Osteoblast (primary cell): ENCODE measurements at regions not wholly inside any gene's neighbourhood (a gene's known extent, or its start where the extent isn't known, plus 50 kb on each side); places are given as distances from the start of the nearest gene placed in this dataset.

Source experiments
- DNase-seq: peaks from one replicate; pipeline ENCODE4 v3.0.0; 2011; ENCODE audit warnings: low spot score, mixed read lengths; ENCODE audit not compliant: insufficient read length; ENCODE audit errors: missing footprints
- H2AFZ ChIP-seq: 2 replicates; pipeline ENCODE4 v1.6.0; 2011; ENCODE audit warnings: mild to moderate bottlenecking, low read length
- H3K27ac ChIP-seq: 2 replicates; pipeline ENCODE4 v1.5.1; 2011; ENCODE audit warnings: mild to moderate bottlenecking, low read depth, low read length, moderate library complexity
- H3K27me3 ChIP-seq: 2 replicates; pipeline ENCODE4 v1.6.0; 2012; ENCODE audit warnings: mild to moderate bottlenecking, control low read depth, inconsistent platforms, low read length, moderate library complexity; ENCODE audit not compliant: insufficient read depth
- H3K36me3 ChIP-seq: 2 replicates; pipeline ENCODE4 v1.5.1; 2011; ENCODE audit warnings: mild to moderate bottlenecking, low read length, control low read depth, moderate library complexity; ENCODE audit not compliant: insufficient read depth
- H3K4me1 ChIP-seq: 2 replicates; pipeline ENCODE4 v1.5.1; 2011; ENCODE audit warnings: mild to moderate bottlenecking, low read length, control low read depth, moderate library complexity; ENCODE audit not compliant: insufficient read depth
- H3K4me2 ChIP-seq: 2 replicates; pipeline ENCODE4 v1.6.0; 2011; ENCODE audit warnings: mild to moderate bottlenecking, low read length; ENCODE audit not compliant: insufficient read depth
- H3K4me3 ChIP-seq: fragments of 200-600 bp; sonication (generic); 3 replicates; pipeline ENCODE4 v1.5.1; 2012; ENCODE audit warnings: mild to moderate bottlenecking, low read length, inconsistent platforms; ENCODE audit not compliant: insufficient read depth
- H3K79me2 ChIP-seq: 2 replicates; pipeline ENCODE4 v1.6.0; 2012; ENCODE audit warnings: mild to moderate bottlenecking, low read length, control low read depth, inconsistent platforms; ENCODE audit not compliant: insufficient read depth
- H3K9me3 ChIP-seq: 2 replicates; pipeline ENCODE4 v1.5.1; 2011; ENCODE audit warnings: low read depth, low read length, control low read depth
- H4K20me1 ChIP-seq: 2 replicates; pipeline ENCODE4 v1.6.0; 2012; ENCODE audit warnings: mild to moderate bottlenecking, low read length, control low read depth; ENCODE audit not compliant: insufficient read depth
- TF ChIP-seq, protein P1 (sequence below): IDR thresholded peaks from 2 replicates; pipeline ENCODE4 v1.5.1; 2011; ENCODE audit warnings: mild to moderate bottlenecking, low read depth, low read length, moderate library complexity; ENCODE audit errors: extremely low read depth

DNA sequence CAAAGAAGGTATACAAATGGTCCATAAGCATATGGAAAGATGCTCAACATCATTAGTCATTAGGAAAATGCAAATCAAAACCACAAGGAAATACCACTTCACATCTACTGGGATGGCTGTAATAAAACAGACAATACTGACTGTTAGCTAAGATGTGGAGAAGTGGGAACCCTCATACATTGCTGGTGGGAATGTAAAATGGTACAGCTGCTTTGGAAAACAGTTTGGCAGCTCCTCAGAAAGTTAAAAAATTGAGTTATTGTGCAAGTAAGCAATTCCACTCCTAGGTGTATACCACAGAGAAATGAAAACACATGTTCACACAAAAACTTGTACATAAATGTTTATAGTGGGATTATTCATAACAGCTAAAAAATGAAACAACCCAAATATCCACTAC lies 173.0 kb upstream of the JAG1 start:
- no peak for DNase-seq
- Histone ChIP-seq H3K4me2 (no peak overlapping the region), H4K20me1 (no peaks in the 10 kb centered on the region), H3K36me3 (no peaks in the 10 kb centered on the region), H3K79me2 (no peaks in the 10 kb centered on the region), H3K27me3 (no peaks in the 10 kb centered on the region), H3K4me1 (peaks cover 15% of the 10 kb centered on the region), H3K27ac (no peak overlapping the region), H3K4me3 (no peak overlapping the region), H3K9me3 (no peaks in the 10 kb centered on the region), H2AFZ (no peak overlapping the region)
- TF ChIP-seq, protein P1, sequence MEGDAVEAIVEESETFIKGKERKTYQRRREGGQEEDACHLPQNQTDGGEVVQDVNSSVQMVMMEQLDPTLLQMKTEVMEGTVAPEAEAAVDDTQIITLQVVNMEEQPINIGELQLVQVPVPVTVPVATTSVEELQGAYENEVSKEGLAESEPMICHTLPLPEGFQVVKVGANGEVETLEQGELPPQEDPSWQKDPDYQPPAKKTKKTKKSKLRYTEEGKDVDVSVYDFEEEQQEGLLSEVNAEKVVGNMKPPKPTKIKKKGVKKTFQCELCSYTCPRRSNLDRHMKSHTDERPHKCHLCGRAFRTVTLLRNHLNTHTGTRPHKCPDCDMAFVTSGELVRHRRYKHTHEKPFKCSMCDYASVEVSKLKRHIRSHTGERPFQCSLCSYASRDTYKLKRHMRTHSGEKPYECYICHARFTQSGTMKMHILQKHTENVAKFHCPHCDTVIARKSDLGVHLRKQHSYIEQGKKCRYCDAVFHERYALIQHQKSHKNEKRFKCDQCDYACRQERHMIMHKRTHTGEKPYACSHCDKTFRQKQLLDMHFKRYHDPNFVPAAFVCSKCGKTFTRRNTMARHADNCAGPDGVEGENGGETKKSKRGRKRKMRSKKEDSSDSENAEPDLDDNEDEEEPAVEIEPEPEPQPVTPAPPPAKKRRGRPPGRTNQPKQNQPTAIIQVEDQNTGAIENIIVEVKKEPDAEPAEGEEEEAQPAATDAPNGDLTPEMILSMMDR = no peak

DNA sequence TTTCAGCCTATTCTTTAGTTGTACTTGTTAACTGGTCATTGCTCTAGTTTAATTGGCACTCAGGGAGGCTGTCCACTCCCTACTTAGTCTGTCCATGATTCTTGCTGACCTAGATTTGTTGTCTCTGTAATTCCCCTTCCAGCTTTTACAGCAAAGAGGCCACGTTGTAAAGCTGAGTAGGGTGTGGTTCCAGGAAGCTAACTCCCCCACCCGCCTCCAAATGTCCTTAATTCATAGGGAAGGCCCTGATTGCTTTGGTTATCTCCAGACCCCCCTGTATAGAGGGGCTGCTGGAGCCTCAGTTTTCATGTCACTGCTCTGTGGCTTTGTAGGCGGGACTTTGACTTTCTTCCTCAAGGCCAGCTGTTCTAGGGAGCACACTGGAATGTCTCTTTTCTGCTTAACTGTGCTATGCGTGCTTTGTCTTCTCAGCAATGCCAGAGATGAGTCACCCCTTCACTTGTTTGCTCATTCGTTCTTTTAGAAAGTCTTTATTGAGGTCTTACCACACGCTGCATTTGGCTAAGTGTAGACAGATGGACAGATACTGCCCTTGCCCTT lies 175.1 kb upstream of the JAG1 start:
- Histone ChIP-seq H3K4me2 (peak overlapping the region; percentile 1), H3K36me3 (no peaks in the 10 kb centered on the region), H3K9me3 (no peaks in the 10 kb centered on the region), H3K27ac (peak overlapping the region; percentile 39), H3K79me2 (no peaks in the 10 kb centered on the region), H3K27me3 (no peaks in the 10 kb centered on the region), H2AFZ (peak overlapping the region; percentile 63), H4K20me1 (no peaks in the 10 kb centered on the region), H3K4me1 (peaks cover 11% of the 10 kb centered on the region), H3K4me3 (no peak overlapping the region)
- TF ChIP-seq, protein P1 = no peak
- DNase-seq = no peak

DNA sequence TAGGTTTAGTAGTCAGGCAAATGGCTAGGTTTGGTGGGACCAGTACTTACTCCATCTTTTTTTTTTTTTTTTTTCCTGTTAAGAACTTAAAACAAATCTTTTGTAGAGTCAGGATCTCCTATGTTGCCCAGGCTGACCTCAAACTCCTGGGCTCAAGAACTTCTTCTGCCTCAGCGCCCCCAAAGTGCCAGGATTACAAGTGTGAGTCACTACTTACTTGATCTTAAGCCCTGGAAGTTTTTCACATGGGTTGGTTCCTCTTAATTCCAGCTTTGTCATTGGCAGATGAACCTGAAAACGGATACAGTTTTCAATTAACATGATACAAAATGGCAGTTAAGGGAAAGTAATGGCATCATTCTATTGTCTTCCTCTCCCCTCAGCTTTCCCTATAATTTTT lies 179.4 kb upstream of the JAG1 start:
- DNase-seq = no peak
- H4K20me1 ChIP-seq = no peaks in the 10 kb centered on the region
- H3K36me3 ChIP-seq = no peaks in the 10 kb centered on the region
- H3K27me3 ChIP-seq = no peaks in the 10 kb centered on the region
- no peaks in the 10 kb centered on the region for H3K79me2 ChIP-seq
- H3K27ac ChIP-seq = no peak overlapping the region
- H3K4me1 ChIP-seq = peaks cover 18% of the 10 kb centered on the region
- no peaks in the 10 kb centered on the region for H3K9me3 ChIP-seq
- no peak overlapping the region for H2AFZ ChIP-seq
- H3K4me3 ChIP-seq = no peak overlapping the region
- no peak overlapping the region for H3K4me2 ChIP-seq
- TF ChIP-seq, protein P1 = no peak

DNA sequence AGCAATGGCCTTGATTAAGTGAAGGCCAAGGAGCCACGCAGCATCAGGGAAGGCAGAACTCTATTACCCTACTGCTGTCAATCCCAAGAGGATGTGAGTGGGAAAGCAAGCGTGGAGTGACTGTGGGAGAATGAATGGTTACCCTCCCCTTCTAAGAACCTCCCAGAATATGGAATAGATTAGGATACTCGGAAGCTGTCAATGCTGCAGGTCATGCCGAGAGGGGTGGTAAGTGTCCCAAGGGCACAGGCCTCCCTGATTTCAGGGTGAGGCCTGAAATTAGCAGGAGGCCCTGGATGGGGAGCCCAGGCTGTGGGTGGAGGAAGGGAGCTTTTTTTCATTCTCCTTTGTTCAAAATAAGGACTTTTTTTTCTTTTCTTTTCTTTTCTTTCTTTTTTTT lies 179.9 kb upstream of the JAG1 start:
- TF ChIP-seq, protein P1 = no peak
- no peaks in the 10 kb centered on the region for H4K20me1 ChIP-seq
- H3K4me3 ChIP-seq = no peak overlapping the region
- no peaks in the 10 kb centered on the region for H3K79me2 ChIP-seq
- no peaks in the 10 kb centered on the region for H3K9me3 ChIP-seq
- H2AFZ ChIP-seq = no peak overlapping the region
- H3K27ac ChIP-seq = no peak overlapping the region
- H3K4me1 ChIP-seq = peaks cover 15% of the 10 kb centered on the region
- no peak overlapping the region for H3K4me2 ChIP-seq
- DNase-seq = no peak
- H3K27me3 ChIP-seq = no peaks in the 10 kb centered on the region
- H3K36me3 ChIP-seq = no peaks in the 10 kb centered on the region
